ENCODE measurements at regions not wholly inside any gene's neighbourhood (a gene's known extent, or its start where the extent isn't known, plus 50 kb on each side); places are given as distances from the start of the nearest gene placed in this dataset.

DNA sequence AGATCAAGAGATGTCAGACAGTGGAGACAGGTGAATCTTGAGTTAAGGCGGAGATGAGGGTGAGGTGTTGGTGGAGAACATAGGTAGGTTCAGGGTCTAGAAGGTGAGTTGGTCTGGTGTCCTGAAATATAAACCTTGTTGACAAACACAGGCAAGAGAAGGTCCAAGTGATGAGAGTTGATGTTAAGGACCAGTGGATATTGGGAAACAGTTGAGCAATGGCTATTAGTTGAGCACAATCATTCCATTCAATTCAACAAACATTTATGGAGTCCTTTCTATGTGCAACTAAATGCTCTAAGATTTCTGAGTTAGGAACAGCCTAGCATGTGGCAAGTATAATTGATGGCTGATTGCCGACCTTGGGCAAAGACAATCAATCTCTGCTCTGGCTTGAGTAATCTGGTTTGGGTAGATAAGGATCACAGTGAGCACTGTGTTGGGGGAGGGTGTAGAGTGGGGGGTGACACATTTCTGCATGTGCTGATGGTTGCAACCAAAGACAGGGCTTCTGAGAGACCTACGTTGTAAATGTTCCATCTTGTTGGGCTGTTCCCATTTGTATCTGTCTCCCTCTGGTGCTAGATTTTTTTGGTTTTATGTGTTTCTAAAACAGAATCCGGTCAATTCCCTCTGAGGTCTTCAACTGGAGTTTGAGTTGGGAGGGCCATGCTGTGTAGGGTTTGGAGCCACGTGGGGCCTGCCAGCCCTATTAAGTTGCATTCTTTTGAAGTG is 201.1 kb downstream of the BAMBI start:
- peak in 3 of 4 experiments; percentile 16 to 56 (median 37) for DNase-seq (ENCODE audit: extremely low read depth in 1 of 4, low spot score in 3 of 4)
- ChIA-PET POLR2A (interaction anchor here (0.9 kb wide), 1 partner anchor 201 kb away, joined by 3 read pairs; the partner anchor contains the start of gene BAMBI), CTCF (ENCODE audit: low intra/inter-chr PET ratio) (interaction anchor here (0.6 to 1.9 kb wide), 5 partner anchors 113 to 214 kb away, joined by 3 to 13 read pairs (median 3); partner anchors contain the start of gene BAMBI)
- no peaks in the 10 kb centered on the region for H3K9me1 ChIP-seq (ENCODE audit: control insufficient read depth, insufficient read depth, low read length)
- H4K20me1 ChIP-seq (replicated peaks; ENCODE audit: control insufficient read depth, insufficient read depth, low read length), result no peaks in the 10 kb centered on the region
- in situ Hi-C loops (cut with MboI) (loop anchor here (10.0 kb wide), 1 partner anchor 204 kb away; the partner anchor contains the start of gene BAMBI), intact Hi-C loops (cut with micrococcal nuclease) (loop anchor here (1.0 to 5.0 kb wide), 4 partner anchors 71 to 214 kb away; partner anchors contain the start of gene BAMBI)
- H3K4me3 ChIP-seq, result no peak overlapping the region
- WGBS (ENCODE audit: insufficient coverage, low coverage, missing lambda C conversion rate), result 31% methylated on average over 5 of the region's 5 CpGs
- H3K36me3 ChIP-seq (ENCODE audit: control insufficient read depth, insufficient read depth, low read length), result no peaks in the 10 kb centered on the region
- peaks cover 0 to 3% of the 10 kb centered on the region in 2 experiments; a peak in 1 of 5 replicates for H3K4me1 ChIP-seq (replicated peaks in 1 of 2; ENCODE audit: control insufficient read depth in 2 of 2, insufficient read depth in 2 of 2, low read length in 2 of 2)
- H3K27ac ChIP-seq (ENCODE audit: extremely low read depth, low read depth, low read length), result no peak overlapping the region
- H3K4me2 ChIP-seq (ENCODE audit: insufficient read depth, low read length), result no peak overlapping the region
- no peaks in the 10 kb centered on the region for H3K9me3 ChIP-seq (replicated peaks; ENCODE audit: control insufficient read depth, insufficient read depth, low read depth, low read length)
- no peak overlapping the region for H2AFZ ChIP-seq (ENCODE audit: low read depth, low read length)
- H3K9ac ChIP-seq (ENCODE audit: insufficient read depth in 1 of 2, low read depth in 2 of 2, low read length in 2 of 2), result no peak overlapping the region
- H3K27me3 ChIP-seq (ENCODE audit: control insufficient read depth in 2 of 2, insufficient read depth in 2 of 2, low read length in 2 of 2), result no peaks in the 10 kb centered on the region
- peak; percentile 82 for ATAC-seq
- no TSS peak for BruUV-seq (replicated peaks)
- peak; percentile 56 for FAIRE-seq
- no peaks in the 10 kb centered on the region for H3K79me2 ChIP-seq (ENCODE audit: control insufficient read depth, insufficient read depth, low read length)
- TF ChIP-seq CEBPB (tag; IDR thresholded peaks at IDR 0.05) (peak; percentile 55; the same call in 1 of the 2 replicates), SAFB2 (IDR thresholded peaks at IDR 0.05; ENCODE audit: borderline replicate concordance, low read depth, low read length, severe bottlenecking) (no peak), CTCF (IDR thresholded peaks at IDR 0.05 in 2 of 3, conservative IDR thresholded peaks at IDR 0.05 in 1 of 3; ENCODE audit: insufficient read depth in 2 of 3, low read depth in 1 of 3, low read length in 3 of 3) (peak; percentile 42 to 63 (median 43); a peak in 5 of 6 replicates), ZNF324 (CRISPR knock-in tag; IDR thresholded peaks at IDR 0.05) (no peak), SMC3 (conservative IDR thresholded peaks at IDR 0.05; ENCODE audit: insufficient read depth, low read depth, low read length) (peak; percentile 28; the same call in 1 of the 2 replicates), MAZ (CRISPR knock-in tag; conservative IDR thresholded peaks at IDR 0.05 in 1 of 2, IDR thresholded peaks at IDR 0.05 in 1 of 2) (peak in 1 of 2 experiments; percentile 57; a peak in 2 of 4 replicates), RAD21 (CRISPR knock-in tag; conservative IDR thresholded peaks at IDR 0.05 in 1 of 2, IDR thresholded peaks at IDR 0.05 in 1 of 2) (peak; percentile 87 to 95), KAT2B (IDR thresholded peaks at IDR 0.05; ENCODE audit: low read depth, low read length) (no peak), HDGF (IDR thresholded peaks at IDR 0.05) (peak; percentile 76; the same call in 1 of the 2 replicates), SMARCC2 (IDR thresholded peaks at IDR 0.05; ENCODE audit: low read depth) (no peak), CTBP1 (IDR thresholded peaks at IDR 0.05; ENCODE audit: borderline replicate concordance) (0 out of 2 replicates have a peak, but pooled peaks have one; percentile 34)
- TF ChIP-seq, protein P1, sequence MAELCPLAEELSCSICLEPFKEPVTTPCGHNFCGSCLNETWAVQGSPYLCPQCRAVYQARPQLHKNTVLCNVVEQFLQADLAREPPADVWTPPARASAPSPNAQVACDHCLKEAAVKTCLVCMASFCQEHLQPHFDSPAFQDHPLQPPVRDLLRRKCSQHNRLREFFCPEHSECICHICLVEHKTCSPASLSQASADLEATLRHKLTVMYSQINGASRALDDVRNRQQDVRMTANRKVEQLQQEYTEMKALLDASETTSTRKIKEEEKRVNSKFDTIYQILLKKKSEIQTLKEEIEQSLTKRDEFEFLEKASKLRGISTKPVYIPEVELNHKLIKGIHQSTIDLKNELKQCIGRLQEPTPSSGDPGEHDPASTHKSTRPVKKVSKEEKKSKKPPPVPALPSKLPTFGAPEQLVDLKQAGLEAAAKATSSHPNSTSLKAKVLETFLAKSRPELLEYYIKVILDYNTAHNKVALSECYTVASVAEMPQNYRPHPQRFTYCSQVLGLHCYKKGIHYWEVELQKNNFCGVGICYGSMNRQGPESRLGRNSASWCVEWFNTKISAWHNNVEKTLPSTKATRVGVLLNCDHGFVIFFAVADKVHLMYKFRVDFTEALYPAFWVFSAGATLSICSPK (IDR thresholded peaks at IDR 0.05; ENCODE audit: borderline replicate concordance), result no peak
- TF ChIP-seq, protein P2, sequence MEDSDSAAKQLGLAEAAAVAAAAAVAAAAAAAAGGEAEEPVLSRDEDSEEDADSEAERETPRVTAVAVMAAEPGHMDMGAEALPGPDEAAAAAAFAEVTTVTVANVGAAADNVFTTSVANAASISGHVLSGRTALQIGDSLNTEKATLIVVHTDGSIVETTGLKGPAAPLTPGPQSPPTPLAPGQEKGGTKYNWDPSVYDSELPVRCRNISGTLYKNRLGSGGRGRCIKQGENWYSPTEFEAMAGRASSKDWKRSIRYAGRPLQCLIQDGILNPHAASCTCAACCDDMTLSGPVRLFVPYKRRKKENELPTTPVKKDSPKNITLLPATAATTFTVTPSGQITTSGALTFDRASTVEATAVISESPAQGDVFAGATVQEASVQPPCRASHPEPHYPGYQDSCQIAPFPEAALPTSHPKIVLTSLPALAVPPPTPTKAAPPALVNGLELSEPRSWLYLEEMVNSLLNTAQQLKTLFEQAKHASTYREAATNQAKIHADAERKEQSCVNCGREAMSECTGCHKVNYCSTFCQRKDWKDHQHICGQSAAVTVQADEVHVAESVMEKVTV (CRISPR knock-in tag; IDR thresholded peaks at IDR 0.05), result peak; percentile 84
